ENCODE measurements at regions not wholly inside any gene's neighbourhood (a gene's known extent, or its start where the extent isn't known, plus 50 kb on each side); places are given as distances from the start of the nearest gene placed in this dataset.

DNA sequence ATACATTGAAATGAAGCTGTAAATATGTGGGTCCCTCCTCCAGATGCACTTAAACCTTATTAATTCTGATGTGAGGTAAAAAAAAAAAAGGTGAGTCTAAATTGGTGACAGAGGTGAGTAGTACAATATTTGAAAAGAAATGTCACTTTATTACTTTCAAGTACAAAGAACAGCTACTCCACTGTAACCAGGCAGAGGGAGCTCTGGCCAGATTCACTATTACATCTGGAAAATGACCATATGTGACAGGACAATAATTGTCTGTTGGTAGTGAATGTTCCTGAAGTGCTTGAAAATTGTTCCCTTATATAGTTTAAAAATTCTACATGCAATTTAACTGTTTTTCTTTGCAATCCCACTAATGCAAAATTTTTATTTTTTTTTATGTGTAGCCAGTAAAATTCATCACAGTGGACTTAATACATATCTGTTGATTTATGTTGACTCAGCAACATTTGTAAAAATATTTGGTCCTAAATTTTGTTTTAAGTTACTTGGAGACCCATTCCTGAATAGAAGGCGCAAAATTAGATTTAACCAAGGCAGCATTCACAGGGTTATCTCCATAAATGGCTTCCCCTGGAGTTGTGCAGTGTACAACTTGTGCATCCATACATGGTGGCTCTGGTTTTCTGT lies 231.9 kb upstream of the TBC1D5 start:
- no peak for DNase-seq (ENCODE audit: low spot score)
- no peak for ATAC-seq (ENCODE audit: low FRiP score)
- TF ChIP-seq, protein P1, sequence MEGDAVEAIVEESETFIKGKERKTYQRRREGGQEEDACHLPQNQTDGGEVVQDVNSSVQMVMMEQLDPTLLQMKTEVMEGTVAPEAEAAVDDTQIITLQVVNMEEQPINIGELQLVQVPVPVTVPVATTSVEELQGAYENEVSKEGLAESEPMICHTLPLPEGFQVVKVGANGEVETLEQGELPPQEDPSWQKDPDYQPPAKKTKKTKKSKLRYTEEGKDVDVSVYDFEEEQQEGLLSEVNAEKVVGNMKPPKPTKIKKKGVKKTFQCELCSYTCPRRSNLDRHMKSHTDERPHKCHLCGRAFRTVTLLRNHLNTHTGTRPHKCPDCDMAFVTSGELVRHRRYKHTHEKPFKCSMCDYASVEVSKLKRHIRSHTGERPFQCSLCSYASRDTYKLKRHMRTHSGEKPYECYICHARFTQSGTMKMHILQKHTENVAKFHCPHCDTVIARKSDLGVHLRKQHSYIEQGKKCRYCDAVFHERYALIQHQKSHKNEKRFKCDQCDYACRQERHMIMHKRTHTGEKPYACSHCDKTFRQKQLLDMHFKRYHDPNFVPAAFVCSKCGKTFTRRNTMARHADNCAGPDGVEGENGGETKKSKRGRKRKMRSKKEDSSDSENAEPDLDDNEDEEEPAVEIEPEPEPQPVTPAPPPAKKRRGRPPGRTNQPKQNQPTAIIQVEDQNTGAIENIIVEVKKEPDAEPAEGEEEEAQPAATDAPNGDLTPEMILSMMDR (IDR thresholded peaks at IDR 0.05), result no peak

DNA sequence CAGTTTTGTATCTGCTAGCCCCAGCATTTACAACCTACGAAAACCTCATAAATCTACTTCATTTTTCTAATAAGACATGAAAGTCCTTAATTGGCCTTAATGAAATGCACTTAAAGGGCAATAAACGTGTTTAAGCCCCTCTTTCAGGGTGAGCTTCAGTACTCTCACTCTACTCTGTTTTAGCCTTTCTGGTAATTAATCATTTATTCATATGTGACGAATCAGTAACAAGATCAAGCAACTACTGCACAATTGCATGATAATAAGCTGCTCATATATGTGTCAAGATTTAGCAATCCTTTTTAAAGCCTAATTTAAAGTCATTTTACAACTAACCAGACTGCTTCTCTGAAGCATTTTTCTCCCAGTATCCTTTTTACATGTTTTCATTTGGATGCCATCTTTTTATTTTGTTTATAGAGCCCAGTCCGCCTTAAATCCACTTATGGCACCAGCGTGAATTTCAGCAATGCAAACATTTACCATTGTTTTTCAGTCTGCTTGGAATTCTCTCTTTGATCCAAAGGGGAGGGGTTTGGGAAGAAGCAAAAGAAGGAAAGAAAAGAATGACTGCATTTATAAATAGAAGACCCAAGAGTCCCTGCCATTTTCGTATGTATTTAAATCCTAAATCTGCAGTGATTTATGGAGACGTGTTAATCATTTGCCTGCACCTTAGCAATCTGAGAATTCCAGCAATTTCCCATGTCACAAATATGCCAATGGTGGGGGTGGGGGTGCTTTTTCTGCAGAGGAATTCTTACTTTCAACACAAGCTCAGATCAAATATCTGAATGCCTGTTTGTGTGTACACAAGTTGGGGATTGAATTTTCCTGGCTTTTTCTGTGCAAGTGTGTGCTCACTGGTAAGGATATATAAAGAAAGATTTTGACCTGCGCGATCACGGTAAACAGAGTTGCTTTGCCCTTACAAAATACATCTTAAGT lies 230.8 kb upstream of the TBC1D5 start:
- DNase-seq (ENCODE audit: low spot score), result no peak

DNA sequence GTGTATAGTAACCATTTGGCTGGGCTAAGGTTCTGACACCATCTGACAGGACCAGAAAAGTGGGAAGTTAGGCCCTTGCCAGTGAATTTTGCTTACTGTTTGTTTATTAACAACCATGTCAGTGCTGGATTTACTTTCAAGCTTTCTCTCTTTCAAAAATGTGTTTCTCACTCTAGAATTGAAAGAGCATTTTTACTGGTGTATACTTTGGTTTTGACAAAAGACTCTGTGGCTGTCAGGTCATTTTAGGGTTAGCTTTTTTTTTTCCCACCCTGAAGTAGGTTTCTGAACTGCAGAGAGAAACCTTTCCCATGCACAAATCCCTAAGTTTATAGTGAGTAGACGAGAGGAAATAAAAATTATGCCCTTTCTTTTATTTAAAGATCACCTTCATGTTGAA lies 230.0 kb upstream of the TBC1D5 start:
- TF ChIP-seq, protein P1 (IDR thresholded peaks at IDR 0.05), result no peak
- DNase-seq (ENCODE audit: low spot score) (no peak), ATAC-seq (ENCODE audit: low FRiP score) (no peak)

More for the DNA sequence above, 230.8 kb upstream of the TBC1D5 start:
- no peak for ATAC-seq (ENCODE audit: low FRiP score)
- TF ChIP-seq, protein P1 (IDR thresholded peaks at IDR 0.05), result no peak

- TF ChIP-seq, protein P1 (IDR thresholded peaks at IDR 0.05), result no peak
- no peak for ATAC-seq (ENCODE audit: low FRiP score)
- no peak for DNase-seq (ENCODE audit: low spot score)
These were observed 229.6 kb upstream of the TBC1D5 start for GRCh38 chr3:17972030-17972429.

- ATAC-seq (ENCODE audit: low FRiP score), result no peak
- no peak for DNase-seq (ENCODE audit: low spot score)
These were observed 227.6 kb upstream of the TBC1D5 start for GRCh38 chr3:17969985-17970568.

DNA sequence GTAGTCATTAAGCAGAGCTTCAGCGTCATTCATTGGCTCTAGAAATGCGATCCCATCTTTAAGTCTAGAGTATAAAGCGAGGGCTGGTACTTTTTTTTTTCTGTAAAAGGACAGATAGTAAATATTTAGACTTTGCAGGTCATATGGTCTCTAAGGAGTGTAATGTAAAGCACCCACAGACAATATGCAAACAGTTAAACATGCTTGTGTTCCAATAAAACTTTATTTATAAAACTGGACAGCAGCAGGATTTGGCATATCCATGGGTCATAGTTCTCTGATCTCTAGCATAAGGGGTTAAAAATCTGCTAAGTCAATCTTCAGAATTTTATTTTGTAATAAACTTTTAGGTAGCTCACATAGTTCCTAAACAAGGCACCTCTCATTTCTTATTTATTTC lies 226.8 kb upstream of the TBC1D5 start:
- DNase-seq (ENCODE audit: low spot score) (no peak), ATAC-seq (ENCODE audit: low FRiP score) (no peak)
- TF ChIP-seq, protein P1 (IDR thresholded peaks at IDR 0.05), result no peak

More at GRCh38 chr3:17969985-17970568, 227.6 kb upstream of the TBC1D5 start:
- TF ChIP-seq, protein P1 (IDR thresholded peaks at IDR 0.05), result no peak
